Breast epithelium (tissue), 3 donors: ENCODE measurements at regions not wholly inside any gene's neighbourhood (a gene's known extent, or its start where the extent isn't known, plus 50 kb on each side); places are given as distances from the start of the nearest gene placed in this dataset.

Source experiments
- POLR2A ChIP-seq: fragments of 450-650 bp; IDR thresholded peaks from one replicate; pipeline ENCODE4 v1.6.1; 2016; ENCODE audit warnings: antibody characterized with exemption, mild to moderate bottlenecking, moderate library complexity
- POLR2AphosphoS5 ChIP-seq, 3 donors: sonication (generic); formaldehyde crosslinking; IDR thresholded peaks; one replicate each; pipeline ENCODE4 v1.6.1; 2017; ENCODE audit warnings: antibody characterized with exemption in 3 of 3
- TF ChIP-seq, protein P1 (sequence below), 3 donors: fragments of 450-650 bp; IDR thresholded peaks; one replicate each; pipeline ENCODE4 v1.5.1; 2016 to 2017; ENCODE audit warnings: antibody characterized with exemption in 3 of 3, mild to moderate bottlenecking in 3 of 3, moderate library complexity in 3 of 3

DNA sequence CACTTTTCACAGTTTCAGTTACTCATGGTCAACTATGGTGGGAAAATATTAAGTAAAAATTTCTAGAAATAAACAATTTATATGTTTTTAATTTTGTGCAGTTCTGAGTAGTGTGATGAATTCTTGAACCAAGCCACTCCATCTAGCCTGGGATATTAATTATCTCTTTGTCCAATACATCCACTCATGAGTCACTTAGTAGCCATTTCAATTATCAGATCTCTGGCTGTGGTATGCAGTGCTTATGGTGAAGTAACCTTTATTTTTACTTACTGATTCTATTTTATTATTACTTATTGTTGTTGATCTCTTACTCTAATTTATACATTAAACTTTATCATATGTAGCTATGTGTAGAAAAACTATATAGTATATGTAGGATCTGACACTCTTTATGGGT, 128.9 kb upstream of the KLHL1 start:
- TF ChIP-seq, protein P1, sequence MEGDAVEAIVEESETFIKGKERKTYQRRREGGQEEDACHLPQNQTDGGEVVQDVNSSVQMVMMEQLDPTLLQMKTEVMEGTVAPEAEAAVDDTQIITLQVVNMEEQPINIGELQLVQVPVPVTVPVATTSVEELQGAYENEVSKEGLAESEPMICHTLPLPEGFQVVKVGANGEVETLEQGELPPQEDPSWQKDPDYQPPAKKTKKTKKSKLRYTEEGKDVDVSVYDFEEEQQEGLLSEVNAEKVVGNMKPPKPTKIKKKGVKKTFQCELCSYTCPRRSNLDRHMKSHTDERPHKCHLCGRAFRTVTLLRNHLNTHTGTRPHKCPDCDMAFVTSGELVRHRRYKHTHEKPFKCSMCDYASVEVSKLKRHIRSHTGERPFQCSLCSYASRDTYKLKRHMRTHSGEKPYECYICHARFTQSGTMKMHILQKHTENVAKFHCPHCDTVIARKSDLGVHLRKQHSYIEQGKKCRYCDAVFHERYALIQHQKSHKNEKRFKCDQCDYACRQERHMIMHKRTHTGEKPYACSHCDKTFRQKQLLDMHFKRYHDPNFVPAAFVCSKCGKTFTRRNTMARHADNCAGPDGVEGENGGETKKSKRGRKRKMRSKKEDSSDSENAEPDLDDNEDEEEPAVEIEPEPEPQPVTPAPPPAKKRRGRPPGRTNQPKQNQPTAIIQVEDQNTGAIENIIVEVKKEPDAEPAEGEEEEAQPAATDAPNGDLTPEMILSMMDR (IDR thresholded peaks at IDR 0.05) = no peak
- no peak for TF ChIP-seq POLR2A
- no peak for TF ChIP-seq POLR2AphosphoS5 (IDR thresholded peaks at IDR 0.05)
